ENCODE measurements at regions not wholly inside any gene's neighbourhood (a gene's known extent, or its start where the extent isn't known, plus 50 kb on each side); places are given as distances from the start of the nearest gene placed in this dataset.
A peak's percentile ranks its signal among the peaks of the same experiment; 100 is the strongest.

DNA sequence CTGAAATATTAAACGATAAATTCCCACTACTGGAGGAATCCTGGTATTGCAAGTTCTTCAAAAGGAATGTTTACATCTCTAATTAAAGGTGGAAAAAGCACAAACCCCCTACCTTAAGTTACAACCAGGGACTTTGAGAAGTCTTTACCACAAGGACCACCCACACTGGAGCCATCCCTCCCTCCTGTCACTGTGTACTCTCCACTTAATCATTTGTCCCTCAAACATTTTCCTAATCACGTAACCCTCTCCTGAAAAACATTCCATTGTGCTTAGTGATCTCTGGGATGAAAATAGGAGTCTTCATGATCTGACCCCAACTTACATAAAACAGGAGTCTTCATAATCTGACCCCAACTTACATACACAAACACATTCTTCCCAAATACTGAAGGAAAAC is 85.7 kb downstream of the SUCLG1 start:
- ATAC-seq (replicated peaks in 1 of 2) (no peak), DNase-seq (no peak)
- Mint-ChIP-seq H3K36me3 (ENCODE audit: insufficient read depth in 2 of 2) (no peaks in the 10 kb centered on the region), H3K4me3 (no peak overlapping the region), H3K27ac (no peak overlapping the region), H3K9me3 (no peaks in the 10 kb centered on the region), H3K4me1 (ENCODE audit: low read depth) (no peaks in the 10 kb centered on the region), H3K27me3 (ENCODE audit: low read depth) (peaks cover 9% of the 10 kb centered on the region)

DNA sequence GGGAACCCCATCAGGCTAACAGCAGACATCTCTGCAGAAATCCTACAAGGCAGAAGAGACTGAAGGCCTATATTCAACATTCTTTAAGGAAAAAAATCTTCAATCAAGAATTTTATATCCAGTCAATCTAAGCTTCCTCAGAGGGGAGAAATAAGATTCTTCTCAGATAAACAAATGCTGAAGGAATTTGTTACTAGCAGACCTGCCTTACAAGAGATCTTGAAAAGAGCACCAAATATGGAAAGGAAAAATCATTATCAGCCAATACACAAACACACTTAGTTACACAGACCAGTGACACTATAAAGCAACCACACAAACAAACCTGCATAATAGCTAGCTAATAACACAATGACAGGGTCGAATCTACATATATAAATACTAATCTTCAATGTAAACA is 96.5 kb downstream of the SUCLG1 start:
- peaks cover 6% of the 10 kb centered on the region for H3K27me3 Mint-ChIP-seq (ENCODE audit: low read depth)
- no peaks in the 10 kb centered on the region for H3K4me1 Mint-ChIP-seq (ENCODE audit: low read depth)
- H3K4me3 Mint-ChIP-seq: no peak overlapping the region
- peaks cover 3 to 11% of the 10 kb centered on the region in 2 donors for H3K9me3 Mint-ChIP-seq
- DNase-seq (no peak), ATAC-seq (replicated peaks in 1 of 2) (no peak)
- H3K36me3 Mint-ChIP-seq (ENCODE audit: insufficient read depth in 2 of 2): peaks cover 0 to 5% of the 10 kb centered on the region in 2 donors
- H3K27ac Mint-ChIP-seq: no peak overlapping the region

DNA sequence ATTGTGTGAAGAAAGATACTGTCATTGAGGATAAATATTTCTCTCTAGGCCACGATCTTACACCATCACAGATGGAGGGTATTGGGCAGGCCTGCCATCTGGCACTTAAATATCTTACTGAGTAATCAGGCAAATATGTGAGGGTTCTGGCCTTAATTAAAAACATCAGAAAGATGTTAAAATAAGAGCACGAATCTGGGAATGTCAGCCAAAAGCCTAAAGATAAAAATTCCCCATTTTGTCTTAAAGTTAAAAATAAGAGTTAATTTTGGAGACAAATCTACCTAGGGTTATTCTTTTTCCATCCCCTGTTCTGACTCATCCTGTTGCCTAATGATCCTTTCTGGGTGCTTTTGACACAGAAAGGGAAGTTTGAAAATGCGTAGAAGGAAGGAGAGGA is 121.0 kb downstream of the SUCLG1 start:
- H3K4me3 Mint-ChIP-seq: no peak overlapping the region
- no peak overlapping the region for H3K27ac Mint-ChIP-seq
- no peaks in the 10 kb centered on the region for H3K36me3 Mint-ChIP-seq (ENCODE audit: insufficient read depth in 2 of 2)

DNA sequence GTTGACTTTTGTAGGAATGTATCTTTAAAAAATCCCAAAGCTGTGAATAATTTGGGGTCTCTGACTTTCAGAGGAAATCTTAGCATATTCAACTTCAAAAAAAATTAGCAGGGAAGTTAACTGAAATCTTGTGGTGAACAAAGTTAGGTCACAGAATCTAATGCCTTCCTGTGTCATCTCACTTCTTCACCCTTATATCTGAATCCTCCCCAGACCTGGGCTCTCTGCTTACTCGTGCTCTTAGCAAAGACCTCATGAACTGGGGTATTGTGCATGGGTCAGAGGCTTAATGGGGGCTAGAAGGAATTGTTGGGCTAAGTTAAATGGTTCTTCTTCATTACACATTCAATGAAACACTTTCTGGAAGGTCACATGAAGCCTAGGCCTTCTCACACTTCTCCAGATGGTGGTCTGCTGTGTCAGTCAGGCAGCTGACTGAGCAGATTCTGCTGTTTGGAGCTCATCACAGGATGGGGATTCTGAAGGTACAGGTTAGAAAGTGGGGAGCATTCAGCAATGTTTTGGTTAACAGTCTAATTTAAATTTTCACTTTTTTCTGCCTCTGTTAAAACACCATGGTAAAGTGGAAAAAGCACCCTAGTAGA is 131.3 kb downstream of the SUCLG1 start:
- Mint-ChIP-seq H3K27ac (no peak overlapping the region), H3K27me3 (ENCODE audit: low read depth) (peaks cover 19% of the 10 kb centered on the region), H3K9me3 (peaks cover 0 to 2% of the 10 kb centered on the region in 2 donors), H3K4me1 (ENCODE audit: low read depth) (no peaks in the 10 kb centered on the region), H3K36me3 (ENCODE audit: insufficient read depth in 2 of 2) (no peaks in the 10 kb centered on the region), H3K4me3 (no peak overlapping the region)
- ATAC-seq (replicated peaks in 1 of 2) (no peak), DNase-seq (no peak)

More for the DNA sequence above, 121.0 kb downstream of the SUCLG1 start:
- Mint-ChIP-seq H3K4me1 (ENCODE audit: low read depth) (no peaks in the 10 kb centered on the region), H3K27me3 (ENCODE audit: low read depth) (peaks cover 16% of the 10 kb centered on the region), H3K9me3 (no peaks in the 10 kb centered on the region)
- ATAC-seq (replicated peaks in 1 of 2): no peak
- no peak for DNase-seq

GRCh38 chr2:84326831-84327432 is 132.1 kb downstream of the SUCLG1 start:
- ATAC-seq (replicated peaks in 1 of 2) (no peak), DNase-seq (no peak)
- Mint-ChIP-seq H3K27ac (no peak overlapping the region), H3K27me3 (ENCODE audit: low read depth) (peaks cover 16% of the 10 kb centered on the region), H3K4me1 (ENCODE audit: low read depth) (no peaks in the 10 kb centered on the region), H3K9me3 (peaks cover 0 to 2% of the 10 kb centered on the region in 2 donors), H3K4me3 (no peak overlapping the region), H3K36me3 (ENCODE audit: insufficient read depth in 2 of 2) (no peaks in the 10 kb centered on the region)

DNA sequence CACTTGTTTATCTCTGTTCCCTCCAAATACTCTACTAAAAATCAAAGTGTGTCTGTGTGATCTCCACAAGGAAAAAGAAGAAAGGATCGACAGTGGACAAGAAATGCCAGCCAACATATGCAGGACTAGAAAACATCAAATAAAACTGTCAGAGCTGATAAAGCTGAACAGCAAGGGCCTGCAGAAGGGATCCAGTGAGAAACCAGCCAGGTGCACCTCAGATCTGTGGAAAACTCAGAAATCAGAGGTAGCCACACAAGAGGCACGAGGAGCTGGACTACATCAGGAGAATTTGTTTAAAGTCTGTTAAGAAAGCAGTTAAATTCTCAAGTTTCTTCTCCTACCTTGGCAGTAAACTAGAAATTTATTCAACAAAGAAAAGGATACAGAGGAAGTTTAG is 135.2 kb downstream of the SUCLG1 start:
- DNase-seq (no peak), ATAC-seq (replicated peaks in 1 of 2) (no peak)
- Mint-ChIP-seq H3K4me1 (ENCODE audit: low read depth) (no peaks in the 10 kb centered on the region), H3K36me3 (ENCODE audit: insufficient read depth in 2 of 2) (no peaks in the 10 kb centered on the region), H3K27ac (no peak overlapping the region), H3K27me3 (ENCODE audit: low read depth) (peaks cover 6% of the 10 kb centered on the region), H3K9me3 (no peaks in the 10 kb centered on the region), H3K4me3 (no peak overlapping the region)

DNA sequence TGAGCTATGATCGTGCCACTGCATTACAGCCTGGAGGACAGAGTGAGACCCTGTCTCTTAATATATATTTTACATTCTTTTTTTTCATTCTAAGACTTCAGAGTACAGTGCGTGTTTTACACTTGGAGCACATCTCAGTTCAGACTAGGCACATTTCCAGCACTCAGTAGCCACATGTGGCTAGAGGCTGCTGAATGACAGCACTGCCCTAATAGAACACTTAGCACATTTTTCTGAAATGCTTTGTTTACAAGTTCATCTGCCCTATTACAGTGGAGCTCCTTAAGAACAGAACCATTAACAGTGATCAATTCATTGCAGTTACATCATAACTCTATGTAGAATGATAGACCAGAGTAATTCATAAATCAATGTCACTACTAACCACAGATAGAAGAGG is 138.1 kb downstream of the SUCLG1 start:
- DNase-seq (no peak), ATAC-seq (replicated peaks in 1 of 2) (no peak)

GRCh38 chr2:84319581-84319980 is 139.5 kb downstream of the SUCLG1 start:
- H3K4me3 Mint-ChIP-seq: no peak overlapping the region
- ATAC-seq (replicated peaks in 1 of 2) (no peak), DNase-seq (no peak)
- no peaks in the 10 kb centered on the region for H3K27me3 Mint-ChIP-seq (ENCODE audit: low read depth)
- H3K9me3 Mint-ChIP-seq: no peaks in the 10 kb centered on the region
- no peaks in the 10 kb centered on the region for H3K36me3 Mint-ChIP-seq (ENCODE audit: insufficient read depth in 2 of 2)
- H3K4me1 Mint-ChIP-seq (ENCODE audit: low read depth): peaks cover 4% of the 10 kb centered on the region
- H3K27ac Mint-ChIP-seq: no peak overlapping the region

More for the DNA sequence above, 138.1 kb downstream of the SUCLG1 start:
- no peak overlapping the region for H3K4me3 Mint-ChIP-seq
- H3K36me3 Mint-ChIP-seq (ENCODE audit: insufficient read depth in 2 of 2): no peaks in the 10 kb centered on the region
- H3K9me3 Mint-ChIP-seq: no peaks in the 10 kb centered on the region
- H3K27ac Mint-ChIP-seq: no peak overlapping the region
- no peaks in the 10 kb centered on the region for H3K4me1 Mint-ChIP-seq (ENCODE audit: low read depth)
- no peaks in the 10 kb centered on the region for H3K27me3 Mint-ChIP-seq (ENCODE audit: low read depth)

DNA sequence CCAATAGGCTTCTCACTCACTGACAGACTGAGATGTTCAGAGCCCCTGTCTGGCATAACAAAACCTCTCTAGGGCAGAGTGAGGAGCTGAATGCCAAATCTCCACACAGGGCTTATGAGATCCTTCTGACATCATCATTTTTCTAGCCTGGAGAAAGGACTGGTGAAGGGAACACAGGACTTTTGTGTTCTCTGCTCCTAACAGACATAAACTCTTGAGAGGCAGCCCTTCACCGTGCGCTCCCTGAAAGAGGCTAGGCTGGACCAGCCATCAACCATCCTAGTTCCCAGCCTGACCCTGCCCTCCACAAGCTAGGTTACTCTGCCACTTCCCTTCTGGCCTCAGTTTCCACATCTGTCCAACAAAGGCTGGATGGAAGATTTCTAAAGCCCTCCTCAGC is 141.9 kb downstream of the SUCLG1 start:
- no peaks in the 10 kb centered on the region for H3K9me3 Mint-ChIP-seq
- H3K4me3 Mint-ChIP-seq: no peak overlapping the region
- peaks cover 5% of the 10 kb centered on the region for H3K4me1 Mint-ChIP-seq (ENCODE audit: low read depth)
- no peaks in the 10 kb centered on the region for H3K36me3 Mint-ChIP-seq (ENCODE audit: insufficient read depth in 2 of 2)
- DNase-seq (no peak), ATAC-seq (replicated peaks in 1 of 2) (no peak)
- H3K27me3 Mint-ChIP-seq (ENCODE audit: low read depth): no peaks in the 10 kb centered on the region
- no peak overlapping the region for H3K27ac Mint-ChIP-seq

GRCh38 chr2:84314901-84315330 is 144.2 kb downstream of the SUCLG1 start:
- no peaks in the 10 kb centered on the region for H3K36me3 Mint-ChIP-seq (ENCODE audit: insufficient read depth in 2 of 2)
- H3K4me3 Mint-ChIP-seq: no peak overlapping the region
- H3K27me3 Mint-ChIP-seq (ENCODE audit: low read depth): peaks cover under 1% of the 10 kb centered on the region
- peaks cover 5% of the 10 kb centered on the region for H3K4me1 Mint-ChIP-seq (ENCODE audit: low read depth)
- peak; percentile 79 to 81 for DNase-seq
- no peaks in the 10 kb centered on the region for H3K9me3 Mint-ChIP-seq
- ATAC-seq (replicated peaks in 1 of 2): peak; percentile 80 to 85
- H3K27ac Mint-ChIP-seq: no peak overlapping the region

DNA sequence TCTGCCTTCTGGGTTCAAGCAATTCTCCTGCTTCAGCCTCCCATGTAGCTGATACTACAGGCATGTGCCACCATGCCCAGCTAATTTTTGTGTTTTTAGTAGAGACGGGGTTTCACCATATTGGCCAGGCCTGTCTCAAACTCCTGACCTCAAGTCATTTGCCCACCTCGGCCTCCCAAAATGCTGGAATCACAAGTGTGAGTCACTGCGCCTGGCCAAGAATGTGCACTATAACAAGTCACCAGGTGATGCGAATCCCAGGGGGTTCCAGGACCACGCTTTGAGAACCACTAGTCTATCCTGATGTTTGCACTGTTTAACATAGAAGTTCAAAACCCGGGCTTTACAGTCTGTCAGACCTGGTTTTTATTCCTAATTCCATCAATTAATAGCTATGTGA is 144.8 kb downstream of the SUCLG1 start:
- Mint-ChIP-seq H3K27me3 (ENCODE audit: low read depth) (peaks cover 7% of the 10 kb centered on the region), H3K4me3 (no peak overlapping the region), H3K4me1 (ENCODE audit: low read depth) (peaks cover 5% of the 10 kb centered on the region), H3K9me3 (no peaks in the 10 kb centered on the region), H3K27ac (no peak overlapping the region), H3K36me3 (ENCODE audit: insufficient read depth in 2 of 2) (no peaks in the 10 kb centered on the region)
- ATAC-seq (replicated peaks in 1 of 2) (no peak), DNase-seq (no peak)

DNA sequence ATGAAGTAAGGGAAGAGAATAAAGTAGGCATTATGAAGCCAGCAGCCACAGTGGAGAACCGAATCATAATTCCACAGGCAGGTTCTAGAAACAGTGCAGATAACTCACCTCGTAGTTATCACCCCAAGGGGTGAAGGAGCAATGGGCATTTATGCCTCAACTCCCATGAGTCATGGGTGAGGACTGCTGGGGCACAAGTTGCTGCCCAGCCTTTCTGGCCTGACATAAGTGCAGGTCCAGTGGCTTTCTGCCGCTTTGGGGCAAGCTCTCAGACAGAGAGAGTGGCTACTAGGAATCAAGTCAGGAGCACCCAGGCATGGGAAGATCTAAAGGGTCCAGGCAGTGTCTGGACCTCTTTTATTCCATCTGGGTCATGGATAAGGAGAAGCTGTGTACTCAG is 149.8 kb downstream of the SUCLG1 start:
- no peaks in the 10 kb centered on the region for H3K36me3 Mint-ChIP-seq (ENCODE audit: insufficient read depth in 2 of 2)
- ATAC-seq (replicated peaks in 1 of 2) (no peak), DNase-seq (no peak)
- no peak overlapping the region for H3K27ac Mint-ChIP-seq
- H3K9me3 Mint-ChIP-seq: peaks cover 4% of the 10 kb centered on the region in 2 donors
- H3K27me3 Mint-ChIP-seq (ENCODE audit: low read depth): peaks cover 13% of the 10 kb centered on the region
- H3K4me3 Mint-ChIP-seq: no peak overlapping the region
- no peaks in the 10 kb centered on the region for H3K4me1 Mint-ChIP-seq (ENCODE audit: low read depth)

DNA sequence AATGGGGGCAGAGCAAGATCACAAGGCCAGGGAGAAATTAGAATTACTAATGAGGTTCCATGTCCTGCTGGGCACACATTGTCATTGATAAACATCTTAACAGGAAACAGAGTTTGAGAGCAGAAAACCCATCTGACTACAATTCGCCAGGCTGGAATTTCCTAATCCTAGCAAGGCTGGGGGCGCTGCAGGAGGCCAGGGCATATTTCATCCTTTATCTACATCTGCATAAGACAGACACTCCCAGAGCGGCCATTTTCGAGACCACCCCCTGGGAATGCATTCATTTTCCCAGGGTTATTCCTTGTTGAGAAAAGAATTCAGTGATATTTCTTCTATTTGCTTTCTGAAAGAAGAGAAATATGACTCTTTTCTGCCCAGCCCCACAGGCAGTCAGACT is 152.7 kb downstream of the SUCLG1 start:
- ATAC-seq (replicated peaks in 1 of 2) (no peak), DNase-seq (no peak)
- no peaks in the 10 kb centered on the region for H3K4me1 Mint-ChIP-seq (ENCODE audit: low read depth)
- peaks cover 4% of the 10 kb centered on the region in 2 donors for H3K9me3 Mint-ChIP-seq
- H3K27me3 Mint-ChIP-seq (ENCODE audit: low read depth): peaks cover 13% of the 10 kb centered on the region
- H3K4me3 Mint-ChIP-seq: no peak overlapping the region
- no peak overlapping the region for H3K27ac Mint-ChIP-seq
- H3K36me3 Mint-ChIP-seq (ENCODE audit: insufficient read depth in 2 of 2): no peaks in the 10 kb centered on the region
